ENCODE measurements at regions not wholly inside any gene's neighbourhood (a gene's known extent, or its start where the extent isn't known, plus 50 kb on each side); places are given as distances from the start of the nearest gene placed in this dataset. TPM values are rescaled to one million over a fixed set of nuclear protein-coding genes. Genes with fewer than 3 reads are reported as not detected.
"Not testable (repeated sequence)": the region's sequence is repeated elsewhere in the genome, so short reads cannot be mapped to it uniquely, and the experiment has no call there.

DNA sequence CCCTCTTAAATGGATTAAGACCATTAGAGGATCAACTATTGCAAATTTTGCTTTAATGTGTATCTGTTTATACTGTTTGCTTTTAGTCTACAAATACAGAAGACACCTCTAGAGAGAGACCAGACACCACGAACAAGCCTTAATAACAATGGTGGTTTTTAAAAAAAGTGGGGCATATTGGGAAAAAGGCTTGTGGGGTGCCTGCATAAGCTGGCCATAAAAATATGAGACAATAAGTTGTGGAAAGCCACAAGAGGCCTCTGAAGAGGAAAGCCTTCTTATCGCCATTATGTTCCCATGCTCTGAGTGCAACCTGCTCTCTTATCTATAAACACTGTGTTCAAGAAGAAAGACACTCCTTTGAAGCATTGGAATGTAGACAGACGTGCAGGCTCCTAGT is 52.0 kb upstream of the PRSS16 start:
- H2BK15ac ChIP-seq (ENCODE audit: low read depth, low read length); H4K20me1 ChIP-seq (ENCODE audit: insufficient read depth, low read length); H3K4me2 ChIP-seq (ENCODE audit: low read depth, low read length); H3K36me3 ChIP-seq (ENCODE audit: control insufficient read depth, insufficient read depth, low read length); H3K27ac ChIP-seq (ENCODE audit: insufficient read depth, low read length); H4K8ac ChIP-seq (ENCODE audit: low read depth in 2 of 2, low read length in 2 of 2); H3K9ac ChIP-seq (ENCODE audit: low read depth, low read length); H3K9me1 ChIP-seq (ENCODE audit: insufficient read depth, low read length); H2AK9ac ChIP-seq (replicated peaks; ENCODE audit: low read depth, low read length, poor library complexity); H4K5ac ChIP-seq (ENCODE audit: low read depth, low read length); H3K56ac ChIP-seq (ENCODE audit: extremely low read depth, insufficient read depth, low read length); BruUV-seq (replicated peaks); ATAC-seq (ENCODE audit: low read depth); H2AFZ ChIP-seq (replicated peaks; ENCODE audit: low read length, poor library complexity); H2BK20ac ChIP-seq (ENCODE audit: low read depth, low read length); H3K18ac ChIP-seq (ENCODE audit: low read depth, low read length); H3K4me3 ChIP-seq (ENCODE audit: insufficient read depth, low read depth, low read length); H3K79me1 ChIP-seq (ENCODE audit: low read depth in 1 of 2, low read length in 2 of 2); H4K91ac ChIP-seq (ENCODE audit: insufficient read depth, low read depth, low read length); DNase-seq; dilution Hi-C loops (cut with HindIII; ENCODE audit: low sequenced_read_pairs, unreplicated experiment); H3K14ac ChIP-seq (replicated peaks; ENCODE audit: low read depth, low read length); H3K4ac ChIP-seq (ENCODE audit: low read depth, low read length); CTCF ChIA-PET; H2BK5ac ChIP-seq (ENCODE audit: low read depth, low read length, poor library complexity, severe bottlenecking); H3K4me1 ChIP-seq (ENCODE audit: control insufficient read depth, insufficient read depth, low read length); H3K23ac ChIP-seq (ENCODE audit: low read depth, low read length); POLR2A ChIA-PET (ENCODE audit: unreplicated experiment); H2AK5ac ChIP-seq (ENCODE audit: low read depth, low read length); in situ Hi-C loops (cut with MboI; ENCODE audit: low sequenced_read_pairs); H3K27me3 ChIP-seq (ENCODE audit: control insufficient read depth, insufficient read depth, low read length); intact Hi-C loops (cut with micrococcal nuclease); H2BK120ac ChIP-seq (ENCODE audit: low read depth, low read length); H3K9me3 ChIP-seq (ENCODE audit: control insufficient read depth, insufficient read depth, low read length): not testable (repeated sequence)
- no CpG with 5 or more reads among the region's 3 CpGs for WGBS, 2 experiments (ENCODE audit: extremely low coverage in 2 of 2, insufficient read length in 1 of 2)

Small RNA genes in the stretch of these regions (microRNA-seq; reads per million reads assigned to microRNA genes)
- gene MIR3143 (ENCODE audit: insufficient read depth in 1 of 2, insufficient read length in 1 of 2, unreplicated experiment in 1 of 2) (1.0 to 2.6 reads per million in 2 experiments), gene RNU2-62P (ENCODE audit: insufficient read depth, insufficient read length) (not detected)

Small RNA genes in the stretch of these regions (small RNA-seq; reads per million reads assigned to genes)
- gene MIR3143 (0 to 26.4 (median 10.2) reads per million in 5 experiments), gene RNU2-62P (0.41 to 42.8 (median 3.8) reads per million in 5 experiments)

All from IMR-90 (cell line).